Kidney glomerular epithelial cell (primary cell): ENCODE measurements at regions not wholly inside any gene's neighbourhood (a gene's known extent, or its start where the extent isn't known, plus 50 kb on each side); places are given as distances from the start of the nearest gene placed in this dataset.
A peak's percentile ranks its signal among the peaks of the same experiment; 100 is the strongest.
"Not testable (repeated sequence)": the region's sequence is repeated elsewhere in the genome, so short reads cannot be mapped to it uniquely, and the experiment has no call there.

Experiments
- DNase-seq: peaks from one replicate; lab custom pipeline; 2025; lab: John Stamatoyannopoulos, UW

DNA sequence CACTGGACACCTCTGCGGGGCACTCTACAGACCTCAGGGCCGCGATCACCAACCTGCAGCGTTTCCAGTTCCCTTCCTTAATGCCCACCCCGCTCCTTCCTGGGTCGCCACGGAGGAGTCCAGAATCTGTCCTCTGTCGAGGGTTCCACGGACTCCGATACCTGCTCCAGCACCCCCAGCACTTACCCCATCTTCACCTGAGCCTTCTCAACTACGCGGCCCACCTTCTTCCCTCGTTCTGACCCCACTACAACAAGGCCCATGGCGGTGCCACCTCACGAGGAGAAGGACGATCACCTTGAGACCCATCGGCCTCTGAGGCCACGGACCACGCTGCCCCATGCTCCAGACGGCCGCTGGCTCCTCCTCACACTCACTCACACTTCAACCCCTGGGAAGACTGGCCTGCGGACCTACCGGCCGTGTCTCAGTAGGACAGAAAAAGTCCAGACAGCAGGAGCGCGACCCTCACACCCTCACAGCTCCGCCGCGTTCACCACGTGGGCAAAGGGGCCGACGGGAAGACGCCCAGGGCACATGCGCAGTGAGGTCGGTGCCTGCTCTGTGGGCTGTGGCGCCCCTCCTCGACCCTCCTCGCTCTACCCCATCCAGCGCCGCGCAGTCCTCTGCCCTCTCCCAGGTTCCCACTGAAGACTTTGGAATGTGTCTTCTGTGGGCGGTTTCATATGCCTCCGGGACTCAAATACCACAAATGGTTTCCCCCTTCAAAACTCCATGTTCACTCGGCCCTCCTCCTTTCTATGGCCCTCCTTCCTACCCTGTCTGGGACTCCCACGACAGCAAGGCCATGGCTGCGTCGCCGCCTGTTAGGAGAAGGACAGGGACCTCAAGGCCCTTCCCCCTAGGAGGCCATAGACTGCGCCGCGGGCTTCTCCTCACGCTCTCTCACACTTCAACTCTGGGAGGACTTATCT, 193.9 kb upstream of the PHF14 start:
- no peak for DNase-seq

GRCh38 chr7:10780400-10780747, 193.3 kb upstream of the PHF14 start:
- DNase-seq: no peak

DNA sequence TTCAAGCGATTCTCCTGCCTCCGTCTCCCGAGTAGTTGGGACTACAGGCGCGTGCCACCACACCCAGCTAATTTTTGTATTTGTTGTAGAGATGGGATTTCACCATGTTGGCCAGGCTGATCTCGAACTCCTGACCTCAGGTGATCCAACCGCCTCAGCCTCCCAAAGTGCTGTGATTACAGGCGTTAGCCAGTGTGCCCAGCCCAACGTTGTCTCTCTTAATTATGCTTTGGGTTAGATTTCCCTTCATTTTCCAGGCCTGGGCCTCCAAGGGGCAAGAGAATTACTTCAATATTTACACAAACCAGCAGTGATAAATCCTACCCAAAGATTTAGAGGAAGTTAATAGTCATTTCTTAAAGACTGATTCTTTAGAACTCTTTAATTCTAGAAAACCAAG, 186.7 kb upstream of the PHF14 start:
- DNase-seq: not testable (repeated sequence)

- no peak for DNase-seq
Observed at GRCh38 chr7:10789170-10789569, 184.5 kb upstream of the PHF14 start.

DNA sequence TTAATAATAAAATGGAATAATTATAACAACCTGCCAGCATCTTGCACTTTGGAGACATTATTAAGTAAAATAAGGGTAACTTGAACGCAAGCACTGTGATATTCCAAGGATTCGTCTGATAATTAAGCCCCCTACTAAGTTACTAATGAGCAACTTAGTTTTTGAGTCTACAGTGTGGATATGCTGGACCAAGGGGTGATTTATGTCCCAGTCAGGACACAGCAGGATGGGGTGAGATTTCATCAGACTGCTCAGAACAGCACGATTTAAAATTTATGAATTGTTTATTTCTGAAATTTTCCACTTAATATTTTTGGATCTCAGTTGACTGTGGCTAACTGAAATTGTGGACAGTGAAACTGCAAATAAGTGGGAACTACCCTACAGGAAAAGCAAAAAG, 182.8 kb upstream of the PHF14 start:
- DNase-seq: no peak

- no peak for DNase-seq
Observed at GRCh38 chr7:10793995-10794775, 179.5 kb upstream of the PHF14 start.

- no peak for DNase-seq
Observed at GRCh38 chr7:10797157-10797556, 176.5 kb upstream of the PHF14 start.

- no peak for DNase-seq
Observed at GRCh38 chr7:10798044-10798443, 175.6 kb upstream of the PHF14 start.

- DNase-seq: no peak
Observed at GRCh38 chr7:10799475-10799874, 174.2 kb upstream of the PHF14 start.

DNA sequence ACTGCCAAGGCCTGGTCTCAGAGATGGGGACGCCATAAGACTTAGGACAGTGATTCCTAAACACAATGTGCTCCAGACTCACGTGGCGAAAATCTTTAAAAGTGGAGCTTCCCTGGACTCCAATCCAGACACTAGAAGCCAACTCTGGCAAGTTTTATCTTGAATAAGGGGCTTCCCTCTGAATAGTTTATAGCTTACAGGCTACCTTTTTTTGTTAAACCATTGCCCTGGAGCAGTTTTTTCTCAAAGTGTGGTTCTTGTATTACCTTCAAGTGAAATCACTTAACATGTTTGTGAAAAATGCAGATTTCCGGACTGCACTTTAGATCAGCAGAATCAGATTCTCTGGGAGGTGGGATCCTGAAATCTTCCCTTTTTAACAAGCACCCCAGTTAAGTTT, 171.7 kb upstream of the PHF14 start:
- no peak for DNase-seq

DNA sequence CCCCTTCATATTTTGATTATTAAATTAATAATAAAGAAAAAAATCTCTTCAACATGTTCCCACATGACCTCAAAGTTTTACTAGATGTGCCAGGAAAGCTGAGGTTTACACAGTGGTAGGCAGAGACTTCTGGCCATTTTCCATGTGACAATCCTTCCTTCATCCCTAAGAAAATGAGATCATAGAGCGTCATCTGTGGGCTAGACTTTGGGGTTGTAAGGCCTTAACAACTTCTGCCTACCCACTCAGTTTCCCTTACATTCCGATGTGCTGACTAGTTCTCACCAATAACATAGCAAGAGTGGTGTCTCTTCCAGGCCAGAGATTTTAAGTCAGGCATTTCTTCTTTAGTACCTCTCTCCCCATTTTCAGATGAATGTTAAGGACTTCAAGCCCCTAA, 171.1 kb upstream of the PHF14 start:
- peak; percentile 37 for DNase-seq

- no peak for DNase-seq
Observed at GRCh38 chr7:10803720-10804119, 170.0 kb upstream of the PHF14 start.

DNA sequence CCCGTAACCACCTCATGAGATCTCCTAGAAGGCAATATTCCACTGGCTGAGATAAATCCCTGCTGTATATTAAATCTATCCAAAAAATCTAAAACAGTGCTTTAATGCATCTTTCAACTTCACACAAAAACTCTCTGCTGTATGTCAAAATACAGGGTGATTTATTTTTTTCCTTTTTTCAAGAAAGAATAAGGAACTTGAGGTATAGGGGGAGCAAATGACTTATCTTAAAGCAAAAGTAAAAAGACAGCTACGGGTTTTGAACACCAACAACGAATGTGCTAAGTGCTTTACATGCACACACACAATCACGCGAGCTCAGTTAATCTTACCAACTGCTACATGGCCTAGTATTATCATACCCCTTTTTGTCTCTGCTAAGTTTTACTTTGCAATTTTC, 168.9 kb upstream of the PHF14 start:
- no peak for DNase-seq

- no peak for DNase-seq
Observed at GRCh38 chr7:10815546-10815945, 158.1 kb upstream of the PHF14 start.

DNA sequence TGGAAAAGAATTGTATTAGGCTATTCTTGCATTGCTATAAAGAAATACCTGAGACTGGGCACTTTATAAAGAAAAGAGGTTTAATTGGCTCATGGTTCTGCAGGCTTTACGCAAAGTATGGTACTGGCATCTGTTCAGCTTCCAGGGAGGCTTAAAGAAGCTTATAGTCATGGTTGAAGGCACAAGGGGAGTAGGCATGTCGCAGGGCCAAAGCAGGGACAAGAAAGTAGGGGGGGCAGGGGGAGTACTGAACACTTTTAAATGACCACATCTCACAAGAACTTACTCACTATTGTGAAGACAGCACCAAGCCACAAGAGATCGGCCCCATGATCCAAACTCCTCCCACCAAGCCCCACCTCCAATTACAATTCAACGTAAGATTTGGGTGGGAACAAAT, 152.5 kb upstream of the PHF14 start:
- no peak for DNase-seq

- DNase-seq: no peak
Observed at GRCh38 chr7:10824154-10824553, 149.5 kb upstream of the PHF14 start.

GRCh38 chr7:10838228-10838627, 135.4 kb upstream of the PHF14 start:
- no peak for DNase-seq

DNA sequence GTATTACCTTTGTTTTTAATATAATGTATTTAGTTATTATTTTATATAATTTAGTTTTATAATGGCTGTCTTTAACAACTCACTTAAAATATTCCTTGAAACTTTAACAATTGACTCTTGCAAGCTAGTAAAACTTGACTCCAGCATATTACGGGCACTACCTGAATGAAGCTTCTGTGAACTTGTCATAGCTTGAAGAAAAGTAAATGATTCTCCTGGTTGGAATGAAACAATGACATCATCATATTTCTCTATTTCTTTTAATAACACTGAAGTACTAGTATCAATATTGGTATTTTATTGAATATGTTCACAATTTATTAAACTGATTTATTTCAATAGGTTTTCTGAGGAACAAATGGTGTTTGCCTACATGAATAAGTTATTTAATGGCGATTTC, 128.4 kb upstream of the PHF14 start:
- no peak for DNase-seq

GRCh38 chr7:10855583-10855982, 118.1 kb upstream of the PHF14 start:
- DNase-seq: no peak

GRCh38 chr7:10860516-10860915, 113.2 kb upstream of the PHF14 start:
- no peak for DNase-seq

DNA sequence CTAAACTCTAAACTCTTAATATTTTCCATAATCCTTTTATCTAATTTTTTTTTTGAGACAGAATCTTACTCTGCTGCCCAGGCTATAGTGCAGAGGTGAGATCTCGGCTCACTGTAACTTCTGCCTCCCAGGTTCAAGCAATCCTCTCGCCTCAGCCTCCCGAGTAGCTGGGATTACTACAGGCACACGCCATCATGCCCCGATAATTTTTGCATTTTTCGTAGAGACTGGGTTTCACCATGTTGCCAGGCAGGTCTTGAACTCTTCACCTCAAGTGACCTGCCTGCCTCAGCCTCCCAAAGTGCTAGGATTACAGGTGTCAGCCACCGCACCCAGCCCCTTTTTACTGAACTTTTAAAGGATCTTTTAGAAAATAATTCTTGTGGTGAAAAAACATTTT, 110.2 kb upstream of the PHF14 start:
- no peak for DNase-seq

GRCh38 chr7:10874666-10875065, 99.0 kb upstream of the PHF14 start:
- no peak for DNase-seq

GRCh38 chr7:10875080-10875479, 98.6 kb upstream of the PHF14 start:
- no peak for DNase-seq
